ENCODE measurements at regions not wholly inside any gene's neighbourhood (a gene's known extent, or its start where the extent isn't known, plus 50 kb on each side); places are given as distances from the start of the nearest gene placed in this dataset.

DNA sequence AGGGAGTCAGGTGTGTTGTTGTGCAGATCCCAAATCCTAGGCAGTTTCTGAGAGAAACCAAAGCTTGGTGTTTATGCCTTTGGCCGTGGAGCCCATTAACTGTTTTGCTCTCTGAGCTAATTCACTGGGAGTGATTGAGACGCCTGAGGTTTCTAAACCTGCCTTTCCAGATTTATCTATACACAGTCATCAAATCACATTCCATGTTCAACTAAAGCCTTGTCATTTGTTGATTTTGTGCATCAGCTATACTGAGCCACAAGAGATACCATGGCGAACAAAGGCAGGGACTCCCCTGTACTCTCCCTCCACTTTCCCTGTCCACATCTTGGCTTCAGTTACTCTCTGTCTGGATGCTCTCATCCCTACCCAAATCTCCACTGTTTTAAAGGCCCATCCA, 229.7 kb upstream of the PMEPA1 start:
- TF ChIP-seq CTCF (IDR thresholded peaks at IDR 0.05): no peak
- TF ChIP-seq EP300 (IDR thresholded peaks at IDR 0.05): no peak
- no peak for TF ChIP-seq POLR2A (IDR thresholded peaks at IDR 0.05)
- no peak for TF ChIP-seq POLR2AphosphoS5 (IDR thresholded peaks at IDR 0.05)
